Inferior parietal cortex (tissue), 1 donor: ENCODE measurements at regions not wholly inside any gene's neighbourhood (a gene's known extent, or its start where the extent isn't known, plus 50 kb on each side); places are given as distances from the start of the nearest gene placed in this dataset.

ENCODE experiments used
- DNase-seq: peaks from one replicate; pipeline ENCODE4 v3.0.0-alpha.2; 2016; ENCODE audit errors: extremely low spot score

- DNase-seq = no peak
Observed at GRCh38 chr5:15209053-15209762, 290.8 kb upstream of the FBXL7 start.

GRCh38 chr5:15206133-15206532 is 293.8 kb upstream of the FBXL7 start:
- no peak for DNase-seq

- DNase-seq = no peak
Observed at GRCh38 chr5:15203376-15203775, 296.6 kb upstream of the FBXL7 start.

- no peak for DNase-seq
Observed at GRCh38 chr5:15191012-15191411, 309.0 kb upstream of the FBXL7 start.

GRCh38 chr5:15183520-15183919 is 311.9 kb upstream of the ANKH start:
- DNase-seq = no peak

- no peak for DNase-seq
Observed at GRCh38 chr5:15170173-15170572, 298.6 kb upstream of the ANKH start.

- no peak for DNase-seq
Observed at GRCh38 chr5:15168358-15168757, 296.8 kb upstream of the ANKH start.

GRCh38 chr5:15160091-15160490 is 288.5 kb upstream of the ANKH start:
- no peak for DNase-seq

GRCh38 chr5:15159606-15160005 is 288.0 kb upstream of the ANKH start:
- no peak for DNase-seq

- no peak for DNase-seq
Observed at GRCh38 chr5:15142458-15142857, 270.9 kb upstream of the ANKH start.

- no peak for DNase-seq
Observed at GRCh38 chr5:15137414-15137813, 265.8 kb upstream of the ANKH start.

GRCh38 chr5:15135661-15136060 is 264.1 kb upstream of the ANKH start:
- no peak for DNase-seq

- DNase-seq = no peak
Observed at GRCh38 chr5:15133456-15133965, 261.9 kb upstream of the ANKH start.

- no peak for DNase-seq
Observed at GRCh38 chr5:15132816-15133405, 261.3 kb upstream of the ANKH start.

- no peak for DNase-seq
Observed at GRCh38 chr5:15131909-15132308, 260.3 kb upstream of the ANKH start.

- DNase-seq = no peak
Observed at GRCh38 chr5:15124871-15125568, 253.4 kb upstream of the ANKH start.

- no peak for DNase-seq
Observed at GRCh38 chr5:15124461-15124860, 252.9 kb upstream of the ANKH start.

GRCh38 chr5:15117688-15118087 is 246.1 kb upstream of the ANKH start:
- DNase-seq = no peak

GRCh38 chr5:15116996-15117395 is 245.4 kb upstream of the ANKH start:
- no peak for DNase-seq

GRCh38 chr5:15106530-15107283 is 235.1 kb upstream of the ANKH start:
- DNase-seq = no peak

GRCh38 chr5:15105799-15106393 is 234.3 kb upstream of the ANKH start:
- peak; percentile 73 for DNase-seq

GRCh38 chr5:15103864-15104263 is 232.3 kb upstream of the ANKH start:
- DNase-seq = no peak
